Loucy (cell line): ENCODE measurements at regions not wholly inside any gene's neighbourhood (a gene's known extent, or its start where the extent isn't known, plus 50 kb on each side); places are given as distances from the start of the nearest gene placed in this dataset.

Experiments
- CTCF ChIP-seq: fragments of 200-600 bp; sonication (generic); conservative IDR thresholded peaks from 2 replicates; pipeline ENCODE4 v1.5.1; 2014; ENCODE audit warnings: mild to moderate bottlenecking, antibody characterized with exemption, low read length
- EZH2phosphoT487 ChIP-seq: fragments of 200-600 bp; IDR thresholded peaks from 2 replicates; pipeline ENCODE4 v1.6.1; 2018; ENCODE audit warnings: antibody characterized with exemption, mild to moderate bottlenecking, moderate library complexity, borderline replicate concordance

GRCh38 chr6:139592011-139592410 lies 217.6 kb upstream of the CITED2 start:
- TF ChIP-seq CTCF (no peak), EZH2phosphoT487 (no peak)
